Neural progenitor cell (in vitro differentiated cells): ENCODE measurements at regions not wholly inside any gene's neighbourhood (a gene's known extent, or its start where the extent isn't known, plus 50 kb on each side); places are given as distances from the start of the nearest gene placed in this dataset.

Experiments used
- DNase-seq: peaks from one replicate; pipeline ENCODE4 v3.0.0-alpha.2; 2016; ENCODE audit warnings: low spot score
- H2AFZ ChIP-seq: fragments of 200-600 bp; sonication (generic); replicated peaks from 2 replicates; pipeline ENCODE4 v1.6.1; 2016; ENCODE audit warnings: antibody characterized with exemption
- H3F3A ChIP-seq: fragments of 200-600 bp; sonication (generic); 2 replicates; pipeline ENCODE4 v1.6.1; 2016; ENCODE audit warnings: antibody characterized with exemption, low read depth
- H3K27ac ChIP-seq: fragments of 200-600 bp; sonication (generic); 2 replicates; pipeline ENCODE4 v1.5.1; 2016; ENCODE audit warnings: mild to moderate bottlenecking
- H3K27me3 ChIP-seq: fragments of 200-600 bp; sonication (generic); 2 replicates; pipeline ENCODE4 v1.6.1; 2016; ENCODE audit warnings: mild to moderate bottlenecking, moderate library complexity
- H3K36me3 ChIP-seq: fragments of 200-600 bp; sonication (generic); 2 replicates; pipeline ENCODE4 v1.5.1; 2016
- H3K4me1 ChIP-seq: fragments of 200-600 bp; sonication (generic); 2 replicates; pipeline ENCODE4 v1.6.1; 2016; ENCODE audit warnings: mixed run types
- H3K4me2 ChIP-seq: fragments of 200-600 bp; sonication (generic); 2 replicates; pipeline ENCODE4 v1.6.1; 2016
- H3K4me3 ChIP-seq: fragments of 200-600 bp; sonication (generic); 2 replicates; pipeline ENCODE4 v1.5.1; 2016
- H3K79me2 ChIP-seq: fragments of 200-600 bp; sonication (generic); 2 replicates; pipeline ENCODE4 v1.6.1; 2016; ENCODE audit warnings: low read depth
- H3K9ac ChIP-seq: fragments of 200-600 bp; sonication (generic); 2 replicates; pipeline ENCODE4 v1.6.1; 2016
- H3K9me3 ChIP-seq: fragments of 200-600 bp; sonication (generic); 2 replicates; pipeline ENCODE4 v1.5.1; 2016; ENCODE audit warnings: low read depth
- H4K20me1 ChIP-seq: fragments of 200-600 bp; sonication (generic); 2 replicates; pipeline ENCODE4 v1.6.1; 2016; ENCODE audit warnings: low read depth
- H3K27ac Mint-ChIP-seq: 3 replicates; pipeline ENCODE4 v1.8.0; 2021; ENCODE audit warnings: mixed read lengths
- H3K27me3 Mint-ChIP-seq: 2 replicates; pipeline ENCODE4 v1.8.0; 2022; ENCODE audit warnings: low read depth, mild to moderate bottlenecking, inconsistent platforms, moderate library complexity, mixed read lengths; ENCODE audit not compliant: insufficient read depth
- H3K36me3 Mint-ChIP-seq: 3 replicates; pipeline ENCODE4 v1.8.0; 2021; ENCODE audit warnings: mixed read lengths
- H3K4me1 Mint-ChIP-seq: 3 replicates; pipeline ENCODE4 v1.8.0; 2021; ENCODE audit warnings: mixed read lengths
- H3K4me3 Mint-ChIP-seq: 3 replicates; pipeline ENCODE4 v1.8.0; 2021; ENCODE audit warnings: mild to moderate bottlenecking, moderate library complexity, mixed read lengths
- H3K9me3 Mint-ChIP-seq: 3 replicates; pipeline ENCODE4 v1.8.0; 2020; ENCODE audit warnings: mixed read lengths
- CTCF ChIP-seq: fragments of 200-600 bp; sonication (generic); IDR thresholded peaks from 2 replicates; pipeline ENCODE4 v1.5.1; 2017; ENCODE audit warnings: antibody characterized with exemption, mild to moderate bottlenecking
- EZH2 ChIP-seq: fragments of 200-600 bp; sonication (generic); IDR thresholded peaks from 2 replicates; pipeline ENCODE4 v1.6.1; 2017; ENCODE audit warnings: antibody characterized with exemption, mild to moderate bottlenecking, moderate library complexity
- EZH2phosphoT487 ChIP-seq: fragments of 200-600 bp; sonication (generic); IDR thresholded peaks from 2 replicates; pipeline ENCODE4 v1.6.1; 2017; ENCODE audit warnings: antibody characterized with exemption

GRCh38 chr11:119865661-119866156 is 136.7 kb upstream of the NECTIN1 start:
- Histone ChIP-seq H3K9ac (no peak overlapping the region), H2AFZ (no peak overlapping the region), H3K4me2 (no peak overlapping the region), H3K4me3 (no peak overlapping the region), H3F3A (no peaks in the 10 kb centered on the region), H3K4me1 (peaks cover 6% of the 10 kb centered on the region), H3K27me3 (peaks cover 3% of the 10 kb centered on the region), H3K27ac (no peak overlapping the region), H4K20me1 (no peaks in the 10 kb centered on the region), H3K9me3 (no peaks in the 10 kb centered on the region), H3K79me2 (no peaks in the 10 kb centered on the region), H3K36me3 (no peaks in the 10 kb centered on the region)
- Mint-ChIP-seq H3K4me3 (peak overlapping the region; percentile 28), H3K9me3 (peaks cover 4% of the 10 kb centered on the region), H3K27ac (peak overlapping the region; percentile 28), H3K4me1 (peaks cover 18% of the 10 kb centered on the region), H3K27me3 (peaks cover 20% of the 10 kb centered on the region), H3K36me3 (no peaks in the 10 kb centered on the region)
- TF ChIP-seq EZH2 (no peak), CTCF (no peak), EZH2phosphoT487 (no peak)
- no peak for DNase-seq

DNA sequence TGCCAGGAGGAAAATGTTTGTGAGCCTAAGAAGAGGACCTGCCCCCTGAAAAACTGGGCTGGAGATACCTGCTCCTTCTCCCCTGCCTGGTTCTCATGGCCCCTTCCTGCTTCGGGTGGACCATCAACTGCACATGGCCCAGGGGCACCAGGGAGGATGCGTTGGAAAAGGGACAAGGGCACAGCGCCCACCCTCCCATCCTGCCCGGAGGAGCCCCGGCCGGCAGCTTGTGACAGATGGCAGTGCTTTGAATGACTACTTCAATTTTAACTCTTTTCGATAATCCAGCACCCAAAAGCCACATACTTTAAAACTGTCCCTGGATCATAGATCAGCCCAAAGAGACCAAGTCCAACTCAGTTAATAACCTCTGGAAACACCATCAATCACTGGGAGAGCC is 135.8 kb upstream of the NECTIN1 start:
- Histone ChIP-seq H3K9ac (no peak overlapping the region), H3F3A (no peaks in the 10 kb centered on the region), H2AFZ (no peak overlapping the region), H3K79me2 (no peaks in the 10 kb centered on the region), H3K36me3 (no peaks in the 10 kb centered on the region), H3K4me2 (no peak overlapping the region), H3K9me3 (no peaks in the 10 kb centered on the region), H3K4me1 (peaks cover 6% of the 10 kb centered on the region), H3K4me3 (no peak overlapping the region), H3K27ac (no peak overlapping the region), H4K20me1 (no peaks in the 10 kb centered on the region), H3K27me3 (no peaks in the 10 kb centered on the region)
- H3K27ac Mint-ChIP-seq, result no peak overlapping the region
- no peak for DNase-seq
- TF ChIP-seq EZH2 (no peak), EZH2phosphoT487 (no peak), CTCF (no peak)
- peaks cover 4% of the 10 kb centered on the region for H3K9me3 Mint-ChIP-seq
- peaks cover 18% of the 10 kb centered on the region for H3K4me1 Mint-ChIP-seq
- no peak overlapping the region for H3K4me3 Mint-ChIP-seq
- H3K36me3 Mint-ChIP-seq, result no peaks in the 10 kb centered on the region
- peaks cover 24% of the 10 kb centered on the region for H3K27me3 Mint-ChIP-seq

GRCh38 chr11:119863851-119864601 is 135.0 kb upstream of the NECTIN1 start:
- H3K9me3 ChIP-seq, result no peaks in the 10 kb centered on the region
- H3K4me1 ChIP-seq, result peaks cover 6% of the 10 kb centered on the region
- peaks cover 28% of the 10 kb centered on the region for H3K27me3 Mint-ChIP-seq
- no peaks in the 10 kb centered on the region for H3K27me3 ChIP-seq
- H3K36me3 Mint-ChIP-seq, result no peaks in the 10 kb centered on the region
- H3K4me1 Mint-ChIP-seq, result peaks cover 18% of the 10 kb centered on the region
- TF ChIP-seq CTCF (no peak), EZH2 (no peak), EZH2phosphoT487 (no peak)
- no peaks in the 10 kb centered on the region for H3K36me3 ChIP-seq
- no peak overlapping the region for H3K4me3 ChIP-seq
- H3K79me2 ChIP-seq, result no peaks in the 10 kb centered on the region
- no peaks in the 10 kb centered on the region for H3F3A ChIP-seq
- no peak overlapping the region for H3K4me3 Mint-ChIP-seq
- H3K27ac Mint-ChIP-seq, result peak overlapping the region; percentile 64
- H3K9ac ChIP-seq, result no peak overlapping the region
- H3K9me3 Mint-ChIP-seq, result peaks cover 4% of the 10 kb centered on the region
- no peaks in the 10 kb centered on the region for H4K20me1 ChIP-seq
- no peak overlapping the region for H3K27ac ChIP-seq
- no peak overlapping the region for H2AFZ ChIP-seq
- no peak overlapping the region for H3K4me2 ChIP-seq
- DNase-seq, result peak; percentile 16
